ENCODE measurements at regions not wholly inside any gene's neighbourhood (a gene's known extent, or its start where the extent isn't known, plus 50 kb on each side); places are given as distances from the start of the nearest gene placed in this dataset.
A peak's percentile ranks its signal among the peaks of the same experiment; 100 is the strongest.

DNA sequence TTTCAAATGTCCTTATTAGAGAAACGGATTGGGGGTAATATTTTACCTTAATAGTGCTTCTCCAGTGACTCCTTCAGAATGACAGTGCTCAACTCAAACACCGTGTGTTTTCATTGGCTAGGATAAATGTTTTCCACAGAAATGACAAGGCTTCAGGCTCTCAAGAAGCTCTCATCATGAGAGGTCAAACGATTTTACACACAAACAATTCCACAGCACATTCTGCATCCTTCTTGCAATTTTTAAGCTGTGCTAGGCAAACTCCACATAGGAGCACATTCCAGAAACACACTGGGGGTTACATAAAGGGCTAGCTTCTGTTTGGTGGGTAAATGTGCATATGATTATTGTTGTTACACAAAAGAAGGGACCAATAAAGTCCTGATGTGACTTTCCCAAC lies 75.5 kb upstream of the IPO9 start:
- DNase-seq (ENCODE audit: low read depth): no peak
- no peak overlapping the region for H3K4me3 ChIP-seq (replicated peaks; ENCODE audit: low read depth, low read length)
- TF ChIP-seq, protein P1, sequence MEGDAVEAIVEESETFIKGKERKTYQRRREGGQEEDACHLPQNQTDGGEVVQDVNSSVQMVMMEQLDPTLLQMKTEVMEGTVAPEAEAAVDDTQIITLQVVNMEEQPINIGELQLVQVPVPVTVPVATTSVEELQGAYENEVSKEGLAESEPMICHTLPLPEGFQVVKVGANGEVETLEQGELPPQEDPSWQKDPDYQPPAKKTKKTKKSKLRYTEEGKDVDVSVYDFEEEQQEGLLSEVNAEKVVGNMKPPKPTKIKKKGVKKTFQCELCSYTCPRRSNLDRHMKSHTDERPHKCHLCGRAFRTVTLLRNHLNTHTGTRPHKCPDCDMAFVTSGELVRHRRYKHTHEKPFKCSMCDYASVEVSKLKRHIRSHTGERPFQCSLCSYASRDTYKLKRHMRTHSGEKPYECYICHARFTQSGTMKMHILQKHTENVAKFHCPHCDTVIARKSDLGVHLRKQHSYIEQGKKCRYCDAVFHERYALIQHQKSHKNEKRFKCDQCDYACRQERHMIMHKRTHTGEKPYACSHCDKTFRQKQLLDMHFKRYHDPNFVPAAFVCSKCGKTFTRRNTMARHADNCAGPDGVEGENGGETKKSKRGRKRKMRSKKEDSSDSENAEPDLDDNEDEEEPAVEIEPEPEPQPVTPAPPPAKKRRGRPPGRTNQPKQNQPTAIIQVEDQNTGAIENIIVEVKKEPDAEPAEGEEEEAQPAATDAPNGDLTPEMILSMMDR (IDR thresholded peaks at IDR 0.05; ENCODE audit: low read length, missing control alignments): no peak

DNA sequence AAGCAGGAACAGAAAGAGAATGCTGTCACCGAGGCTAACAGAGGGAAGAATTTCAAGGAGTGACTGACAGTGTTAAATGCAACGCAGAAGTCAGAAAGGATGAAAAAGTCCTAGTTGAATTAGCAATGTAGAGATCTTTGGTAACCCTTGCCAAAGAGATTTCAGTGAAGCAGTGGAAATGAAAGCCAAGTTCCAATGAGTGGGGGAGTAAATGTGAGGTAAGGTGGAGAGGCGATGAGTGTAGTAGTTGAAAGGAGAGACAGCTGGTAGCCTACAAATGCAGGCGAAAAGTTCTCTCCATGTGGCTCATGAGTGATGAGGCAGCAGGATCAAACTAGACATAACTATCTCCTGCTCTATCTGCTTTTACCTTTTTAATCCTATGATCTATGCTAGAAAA lies 74.6 kb upstream of the IPO9 start:
- peak; percentile 91 for DNase-seq (ENCODE audit: low read depth)
- no peak overlapping the region for H3K4me3 ChIP-seq (replicated peaks; ENCODE audit: low read depth, low read length)
- TF ChIP-seq, protein P1 (IDR thresholded peaks at IDR 0.05; ENCODE audit: low read length, missing control alignments): no peak

DNA sequence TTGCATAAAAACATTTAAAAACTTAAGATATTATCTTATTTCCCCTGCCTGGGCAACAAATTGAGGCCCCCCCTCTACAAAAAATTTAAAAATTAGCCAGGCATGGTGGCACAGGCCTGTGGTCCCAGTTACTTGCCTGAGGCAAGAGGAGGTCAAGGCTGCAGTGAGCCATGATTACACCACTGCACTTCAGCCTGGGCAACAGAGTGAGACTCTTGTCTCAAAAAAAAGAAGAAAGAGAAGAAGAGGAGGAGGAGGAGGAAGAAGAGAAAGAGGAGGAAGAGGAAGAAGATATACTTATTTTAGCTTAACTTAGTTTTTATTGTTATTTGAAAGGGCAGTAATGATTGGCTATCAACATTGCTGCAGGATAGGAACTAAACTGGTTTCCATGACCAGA lies 73.8 kb upstream of the IPO9 start:
- DNase-seq (ENCODE audit: low read depth): no peak
- TF ChIP-seq, protein P1 (IDR thresholded peaks at IDR 0.05; ENCODE audit: low read length, missing control alignments): no peak
- H3K4me3 ChIP-seq (replicated peaks; ENCODE audit: low read depth, low read length): no peak overlapping the region

DNA sequence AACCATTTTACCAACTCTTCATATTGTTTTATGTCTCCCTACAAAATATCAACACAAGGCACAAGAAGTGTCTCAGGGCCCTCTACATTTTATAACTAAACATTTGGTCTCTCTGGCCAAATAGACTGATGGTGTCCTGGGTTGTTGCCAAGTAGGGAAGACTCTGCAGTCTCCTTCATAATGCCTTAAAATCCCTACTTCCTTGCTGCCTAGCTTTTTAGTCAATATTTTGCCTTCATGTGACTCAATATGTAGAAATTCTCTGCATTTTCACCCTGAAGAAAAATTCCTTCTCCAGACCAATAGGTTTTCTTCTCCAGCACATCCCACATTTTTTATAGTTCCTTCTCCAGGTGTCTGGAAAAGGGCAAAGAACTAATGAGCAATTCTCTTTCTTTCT lies 72.6 kb upstream of the IPO9 start:
- TF ChIP-seq, protein P1 (IDR thresholded peaks at IDR 0.05; ENCODE audit: low read length, missing control alignments): no peak

DNA sequence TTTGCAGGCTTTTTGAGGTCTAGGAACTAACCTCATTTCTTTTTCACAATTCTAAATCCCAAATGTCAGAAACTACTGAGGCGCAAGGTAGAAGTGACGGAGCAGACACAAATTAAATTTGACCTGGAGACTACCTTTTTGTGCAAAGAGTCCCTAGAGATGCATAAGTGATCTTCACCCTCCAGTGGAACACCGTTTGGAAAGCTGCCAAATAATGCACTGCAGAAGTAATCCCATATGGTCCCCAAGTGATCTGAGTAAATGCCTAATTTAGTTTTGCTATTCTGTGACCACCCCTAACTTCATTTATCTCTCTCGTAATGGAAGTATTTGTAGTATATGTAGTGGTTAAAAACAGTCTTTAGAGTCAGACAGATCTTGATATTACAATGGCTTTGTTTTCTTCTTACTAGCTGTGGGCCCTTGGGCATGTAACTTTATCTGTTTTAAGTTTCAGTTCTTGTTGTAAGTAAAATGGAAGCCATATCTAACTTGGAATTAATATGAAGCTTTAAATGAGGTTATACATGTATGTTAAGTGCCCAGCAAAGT lies 70.4 kb upstream of the IPO9 start:
- H3K4me3 ChIP-seq (replicated peaks; ENCODE audit: low read depth, low read length): no peak overlapping the region
- TF ChIP-seq, protein P1 (IDR thresholded peaks at IDR 0.05; ENCODE audit: low read length, missing control alignments): no peak
- no peak for DNase-seq (ENCODE audit: low read depth)

More for the DNA sequence above, 72.6 kb upstream of the IPO9 start:
- no peak overlapping the region for H3K4me3 ChIP-seq (replicated peaks; ENCODE audit: low read depth, low read length)
- peak; percentile 76 for DNase-seq (ENCODE audit: low read depth)

DNA sequence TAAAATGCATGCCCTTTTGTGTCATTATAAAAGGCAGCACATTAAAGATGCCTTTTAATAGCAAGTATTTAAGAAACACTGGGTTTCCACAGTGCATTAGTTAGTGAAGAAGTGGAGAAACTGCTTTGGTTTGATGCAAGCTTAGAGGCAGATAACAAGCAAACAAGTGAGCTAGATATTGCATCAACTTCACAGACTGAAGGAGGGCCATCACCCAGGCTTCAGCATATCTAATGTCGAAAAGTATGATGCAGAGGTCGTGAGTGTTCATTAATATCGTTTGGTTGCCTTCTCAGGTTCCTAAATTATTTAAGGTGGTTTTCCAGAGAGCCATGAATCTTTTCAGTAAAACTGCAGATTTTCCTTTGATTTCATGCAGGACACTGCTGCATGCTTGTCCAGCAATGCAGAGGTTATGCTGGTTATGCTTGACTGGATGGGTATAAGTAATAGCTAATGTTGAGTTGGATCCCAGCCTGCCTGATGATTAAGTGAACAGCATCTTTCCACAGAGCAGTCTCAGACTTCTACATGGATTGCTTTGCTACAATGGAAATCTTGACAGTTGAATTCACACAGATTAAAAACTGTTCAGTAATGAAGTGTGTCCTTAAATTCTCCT lies 69.7 kb upstream of the IPO9 start:
- TF ChIP-seq, protein P1 (IDR thresholded peaks at IDR 0.05; ENCODE audit: low read length, missing control alignments): no peak
- H3K4me3 ChIP-seq (replicated peaks; ENCODE audit: low read depth, low read length): no peak overlapping the region
- peak; percentile 61 for DNase-seq (ENCODE audit: low read depth)

DNA sequence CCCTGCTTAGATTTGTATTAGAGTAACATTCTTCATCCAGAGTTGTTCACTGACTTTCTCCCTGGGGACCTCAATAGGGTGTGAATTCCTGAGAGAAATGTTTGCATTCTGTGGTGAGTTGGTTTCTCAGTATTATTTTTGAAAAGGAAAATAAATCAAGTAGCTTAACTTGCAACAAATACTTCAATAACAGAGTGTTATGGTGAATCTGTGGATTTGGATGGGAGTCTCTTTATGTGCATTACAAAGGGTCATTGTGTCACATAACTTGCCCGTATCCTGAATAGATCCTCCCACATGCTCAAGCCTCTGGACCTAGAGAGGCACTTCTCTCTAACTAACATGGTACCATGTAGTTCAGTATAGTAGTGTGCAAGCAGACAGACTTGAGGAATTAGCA lies 68.4 kb upstream of the IPO9 start:
- TF ChIP-seq, protein P1 (IDR thresholded peaks at IDR 0.05; ENCODE audit: low read length, missing control alignments): no peak
- peak; percentile 62 for DNase-seq (ENCODE audit: low read depth)
- H3K4me3 ChIP-seq (replicated peaks; ENCODE audit: low read depth, low read length): no peak overlapping the region
